GM23338 (cell line): ENCODE measurements at regions not wholly inside any gene's neighbourhood (a gene's known extent, or its start where the extent isn't known, plus 50 kb on each side); places are given as distances from the start of the nearest gene placed in this dataset.

Source experiments
- CREB1 ChIP-seq: fragments of 250-450 bp; sonication (Bioruptor Pico); IDR thresholded peaks from 2 replicates; pipeline ENCODE4 v1.5.0; 2020; ENCODE audit warnings: low read depth, mild to moderate bottlenecking, moderate library complexity
- CTCF ChIP-seq, 2 experiments: fragments of 200-600 bp in 1 of 2; sonication (generic) in 1 of 2; conservative IDR thresholded peaks; 2 replicates each; pipeline versions ENCODE4 v1.5.1 to v1.6.1; 2016 to 2017; ENCODE audit warnings: antibody characterized with exemption in 2 of 2, low read depth in 2 of 2, mild to moderate bottlenecking in 2 of 2, moderate library complexity in 1 of 2
- EZH2 ChIP-seq: fragments of 200-600 bp; sonication (generic); IDR thresholded peaks from one replicate; pipeline ENCODE4 v1.8.0; 2017; ENCODE audit warnings: antibody characterized with exemption, mild to moderate bottlenecking, low read depth; ENCODE audit not compliant: unreplicated experiment
- EZH2phosphoT487 ChIP-seq: fragments of 200-600 bp; sonication (generic); IDR thresholded peaks from one replicate; pipeline ENCODE4 v1.8.1; 2018; ENCODE audit warnings: antibody characterized with exemption; ENCODE audit not compliant: unreplicated experiment
- POLR2AphosphoS5 ChIP-seq: IDR thresholded peaks from 2 replicates; pipeline ENCODE4 v1.6.1; 2016; ENCODE audit warnings: antibody characterized with exemption, low read depth
- REST ChIP-seq: IDR thresholded peaks from one replicate; pipeline ENCODE4 v1.6.1; 2018; ENCODE audit warnings: antibody characterized with exemption; ENCODE audit not compliant: unreplicated experiment
- ZNF114 ChIP-seq: fragments of 250-450 bp; sonication (Bioruptor Pico); IDR thresholded peaks from 2 replicates; pipeline ENCODE4 v1.5.0; 2020; ENCODE audit warnings: mild to moderate bottlenecking, moderate library complexity
- ZNF331 ChIP-seq: fragments of 250-450 bp; sonication (Bioruptor Pico); IDR thresholded peaks from 2 replicates; pipeline ENCODE4 v1.5.0; 2020; ENCODE audit warnings: low read depth, mild to moderate bottlenecking, moderate library complexity
- TF ChIP-seq, protein P1 (sequence below): IDR thresholded peaks from 2 replicates; pipeline ENCODE4 v1.6.1; 2016; ENCODE audit warnings: antibody characterized with exemption

GRCh38 chr5:8870959-8871355 is 674.9 kb downstream of the SEMA5A start:
- no peak for TF ChIP-seq ZNF331
- no peak for TF ChIP-seq CTCF (conservative IDR thresholded peaks at IDR 0.05; ENCODE audit: low read depth in 2 of 2)
- TF ChIP-seq REST, result no peak
- TF ChIP-seq, protein P1, sequence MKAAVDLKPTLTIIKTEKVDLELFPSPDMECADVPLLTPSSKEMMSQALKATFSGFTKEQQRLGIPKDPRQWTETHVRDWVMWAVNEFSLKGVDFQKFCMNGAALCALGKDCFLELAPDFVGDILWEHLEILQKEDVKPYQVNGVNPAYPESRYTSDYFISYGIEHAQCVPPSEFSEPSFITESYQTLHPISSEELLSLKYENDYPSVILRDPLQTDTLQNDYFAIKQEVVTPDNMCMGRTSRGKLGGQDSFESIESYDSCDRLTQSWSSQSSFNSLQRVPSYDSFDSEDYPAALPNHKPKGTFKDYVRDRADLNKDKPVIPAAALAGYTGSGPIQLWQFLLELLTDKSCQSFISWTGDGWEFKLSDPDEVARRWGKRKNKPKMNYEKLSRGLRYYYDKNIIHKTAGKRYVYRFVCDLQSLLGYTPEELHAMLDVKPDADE, result no peak
- TF ChIP-seq POLR2AphosphoS5, result no peak
- no peak for TF ChIP-seq EZH2phosphoT487
- no peak for TF ChIP-seq EZH2
- no peak for TF ChIP-seq CREB1 (CRISPR knock-in tag)
- TF ChIP-seq ZNF114 (CRISPR knock-in tag), result no peak
